ENCODE measurements at regions not wholly inside any gene's neighbourhood (a gene's known extent, or its start where the extent isn't known, plus 50 kb on each side); places are given as distances from the start of the nearest gene placed in this dataset.

DNA sequence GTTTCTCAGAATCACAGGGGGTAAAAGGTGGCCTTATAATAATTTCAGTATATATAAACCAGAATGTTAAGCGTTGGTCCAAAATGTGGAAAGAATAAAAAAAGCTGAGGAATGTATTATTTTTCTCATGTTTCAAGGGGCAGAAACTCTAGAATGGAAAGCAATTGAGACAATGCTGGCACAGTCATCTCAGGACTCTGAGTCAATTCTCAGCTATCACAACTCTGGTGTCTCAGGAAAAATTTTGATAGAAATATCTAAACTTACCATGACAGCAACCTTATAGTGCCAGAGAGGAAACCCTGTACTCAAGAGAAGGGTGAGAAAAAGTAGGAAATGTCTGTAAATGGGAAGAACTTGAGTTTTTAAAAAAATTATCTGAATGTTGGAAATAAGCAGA is 1189.4 kb upstream of the NUDT12 start:
- no peak overlapping the region for H3K4me3 ChIP-seq (ENCODE audit: low read depth, low read length)
- TF ChIP-seq CTCF (IDR thresholded peaks at IDR 0.05; ENCODE audit: low read depth, low read length, missing control alignments), result no peak
- no peak for DNase-seq (ENCODE audit: low read depth)

GRCh38 chr5:104739905-104740304 is 1177.3 kb upstream of the NUDT12 start:
- no peak for TF ChIP-seq CTCF (IDR thresholded peaks at IDR 0.05; ENCODE audit: low read depth, low read length, missing control alignments)
- DNase-seq (ENCODE audit: low read depth), result no peak
- H3K4me3 ChIP-seq (ENCODE audit: low read depth, low read length), result no peak overlapping the region

DNA sequence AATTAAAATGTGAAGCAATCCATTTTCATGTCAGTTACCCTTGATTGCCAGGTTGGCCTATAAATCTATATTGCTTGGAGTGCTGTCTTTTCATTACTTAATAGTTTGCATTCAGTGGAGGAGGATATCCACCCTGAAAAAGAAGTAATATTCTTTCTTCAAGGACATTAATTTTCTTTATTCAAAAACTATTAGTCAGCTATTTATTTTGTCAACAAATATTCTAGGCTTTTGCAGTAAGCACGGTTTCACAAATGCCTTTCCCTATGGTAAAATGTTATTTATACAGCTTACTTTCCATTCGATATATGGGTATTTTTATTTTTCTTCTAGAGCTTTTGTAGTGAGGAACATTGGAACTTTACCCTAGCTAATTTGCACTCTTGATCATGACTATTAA is 1176.9 kb upstream of the NUDT12 start:
- H3K4me3 ChIP-seq (ENCODE audit: low read depth, low read length), result no peak overlapping the region
- no peak for TF ChIP-seq CTCF (IDR thresholded peaks at IDR 0.05; ENCODE audit: low read depth, low read length, missing control alignments)
- DNase-seq (ENCODE audit: low read depth), result no peak

DNA sequence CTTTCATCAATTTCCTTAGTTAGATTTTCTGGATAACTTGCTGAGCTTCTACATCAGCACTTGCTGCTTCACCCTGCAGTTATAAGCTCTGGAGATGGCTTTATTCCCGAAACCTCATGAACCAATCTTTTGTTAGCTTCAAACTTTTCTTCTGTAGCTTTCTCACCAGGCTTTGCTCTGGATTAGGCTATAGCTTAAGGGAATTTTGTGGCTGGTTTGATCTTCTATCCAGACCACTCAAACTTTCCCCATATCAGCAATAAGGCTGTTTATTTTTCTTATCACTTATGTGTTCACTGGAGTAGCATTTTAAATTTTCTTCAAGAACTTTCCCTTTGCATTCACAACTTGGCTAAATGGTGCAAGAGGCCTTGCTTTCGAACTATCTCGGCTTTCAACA is 1173.5 kb upstream of the NUDT12 start:
- no peak overlapping the region for H3K4me3 ChIP-seq (ENCODE audit: low read depth, low read length)
- no peak for DNase-seq (ENCODE audit: low read depth)
- no peak for TF ChIP-seq CTCF (IDR thresholded peaks at IDR 0.05; ENCODE audit: low read depth, low read length, missing control alignments)

GRCh38 chr5:104734046-104734445 is 1171.5 kb upstream of the NUDT12 start:
- no peak overlapping the region for H3K4me3 ChIP-seq (ENCODE audit: low read depth, low read length)
- no peak for DNase-seq (ENCODE audit: low read depth)
- no peak for TF ChIP-seq CTCF (IDR thresholded peaks at IDR 0.05; ENCODE audit: low read depth, low read length, missing control alignments)

DNA sequence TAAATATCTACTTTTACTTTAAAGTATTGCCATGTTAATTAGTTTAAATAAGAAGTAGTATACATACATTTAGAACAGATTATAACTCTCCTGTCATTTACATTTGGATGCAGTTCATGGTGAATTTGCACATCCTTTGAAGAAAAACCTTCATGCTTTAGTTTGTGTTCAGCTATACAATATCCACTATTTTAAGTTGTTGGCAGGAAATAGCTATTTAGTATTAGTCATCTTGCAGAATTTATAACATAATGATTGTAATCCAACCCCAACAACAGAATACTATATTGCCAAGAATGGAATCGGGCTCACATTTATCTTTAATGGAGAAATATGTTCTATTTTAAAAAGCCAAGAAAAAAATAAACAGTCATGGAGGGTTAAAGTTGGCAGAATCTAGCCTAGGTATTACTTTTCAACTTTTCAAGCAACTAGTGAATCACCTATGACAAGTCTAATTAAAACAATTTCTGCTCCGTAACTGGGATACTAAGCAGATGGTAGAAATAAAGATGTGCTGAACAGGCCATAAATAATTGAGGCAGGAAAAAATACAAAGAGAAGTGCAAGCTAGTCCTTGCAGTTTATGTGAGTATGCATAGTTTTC is 1170.6 kb upstream of the NUDT12 start:
- no peak overlapping the region for H3K4me3 ChIP-seq (ENCODE audit: low read depth, low read length)
- DNase-seq (ENCODE audit: low read depth), result no peak
- no peak for TF ChIP-seq CTCF (IDR thresholded peaks at IDR 0.05; ENCODE audit: low read depth, low read length, missing control alignments)

DNA sequence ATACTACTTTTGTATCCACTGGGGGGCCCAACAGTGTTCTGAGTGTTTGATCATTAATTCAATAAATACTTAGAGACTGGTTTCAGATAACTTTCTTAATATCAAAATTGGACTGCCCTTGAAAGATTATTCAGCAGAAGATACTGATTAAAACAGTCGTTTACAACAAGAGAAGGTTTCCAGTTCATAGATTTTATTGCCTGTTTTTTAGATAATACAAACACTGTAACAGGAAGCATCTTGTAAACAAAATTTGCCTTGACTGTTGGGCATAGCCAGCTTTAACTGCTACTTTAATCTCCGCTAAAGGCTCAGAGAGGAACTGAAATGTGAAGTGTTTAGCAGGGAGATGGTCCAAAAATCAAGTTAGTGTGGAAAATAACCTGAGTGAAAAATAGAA is 1168.7 kb upstream of the NUDT12 start:
- no peak for TF ChIP-seq CTCF (IDR thresholded peaks at IDR 0.05; ENCODE audit: low read depth, low read length, missing control alignments)
- no peak overlapping the region for H3K4me3 ChIP-seq (ENCODE audit: low read depth, low read length)
- no peak for DNase-seq (ENCODE audit: low read depth)

All from GM12864 (cell line).